ENCODE measurements at regions not wholly inside any gene's neighbourhood (a gene's known extent, or its start where the extent isn't known, plus 50 kb on each side); places are given as distances from the start of the nearest gene placed in this dataset.

- TF ChIP-seq PBX3 (IDR thresholded peaks at IDR 0.05; ENCODE audit: insufficient replicate concordance, low read depth, low read length) (no peak), SREBF1 (IDR thresholded peaks at IDR 0.05; ENCODE audit: low read length) (no peak), BACH1 (IDR thresholded peaks at IDR 0.05; ENCODE audit: borderline replicate concordance) (no peak)
Observed at GRCh38 chr15:70406617-70407335, 309.1 kb upstream of the TLE3 start (continued).

GRCh38 chr15:70401709-70402108, 304.0 kb upstream of the TLE3 start:
- Histone ChIP-seq H2AFZ (ENCODE audit: control insufficient read depth, low read depth, low read length) (no peak overlapping the region), H3K9ac (ENCODE audit: control insufficient read depth, insufficient read depth, low read length) (no peak overlapping the region), H3K9me3 (replicated peaks; ENCODE audit: control insufficient read depth, insufficient read depth, low read length) (no peaks in the 10 kb centered on the region), H3K4me2 (ENCODE audit: control insufficient read depth, insufficient read depth) (no peak overlapping the region), H3K4me3 (no peak overlapping the region), H4K20me1 (ENCODE audit: control insufficient read depth, insufficient read depth) (no peaks in the 10 kb centered on the region), H3K4me1 (ENCODE audit: control insufficient read depth, insufficient read depth, low read length) (no peaks in the 10 kb centered on the region), H3K79me2 (ENCODE audit: control insufficient read depth, insufficient read depth, low read length) (no peaks in the 10 kb centered on the region), H3K27ac (ENCODE audit: control insufficient read depth, insufficient read depth) (no peak overlapping the region), H3K27me3 (replicated peaks in 1 of 2; ENCODE audit: control insufficient read depth in 2 of 2, insufficient read depth in 2 of 2, low read length in 1 of 2) (peaks cover 0 to 4% of the 10 kb centered on the region in 2 experiments; a peak in 1 of 4 replicates), H3K36me3 (ENCODE audit: control insufficient read depth in 2 of 2, insufficient read depth in 2 of 2, low read length in 1 of 2) (no peaks in the 10 kb centered on the region)
- WGBS (ENCODE audit: insufficient coverage, insufficient replicate concordance, low lambda C conversion rate, missing lambda C conversion rate), result 34% methylated on average over 4 of the region's 4 CpGs
- BruUV-seq (replicated peaks), result no TSS peak
- SMC1A ChIA-PET (ENCODE audit: uncharacterized antibody, unreplicated experiment), result interaction anchor here (0.9 kb wide), 1 partner anchor 11 kb away, joined by 3 read pairs; no protein-coding TSS in a partner anchor
- CTCF ChIA-PET, result no interaction called here
- FAIRE-seq, result no peak
- no peak for DNase-seq (ENCODE audit: low read depth, low spot score)
- RAD21 ChIA-PET (ENCODE audit: unreplicated experiment), result no interaction called here
- intact Hi-C loops (cut with micrococcal nuclease; ENCODE audit: unreplicated experiment), result no loop called here
- in situ Hi-C loops (cut with MboI), result no loop called here
- ATAC-seq, result no peak
- POLR2A ChIA-PET, result interaction anchor here (0.7 kb wide), 1 partner anchor 398 kb away, joined by 3 read pairs; no protein-coding TSS in a partner anchor
- TF ChIP-seq CBX5 (IDR thresholded peaks at IDR 0.05; ENCODE audit: low read depth) (no peak), BCL11A (IDR thresholded peaks at IDR 0.05; ENCODE audit: low read depth, low read length) (no peak)
